A549 (cell line): ENCODE measurements at regions not wholly inside any gene's neighbourhood (a gene's known extent, or its start where the extent isn't known, plus 50 kb on each side); places are given as distances from the start of the nearest gene placed in this dataset.
A peak's percentile ranks its signal among the peaks of the same experiment; 100 is the strongest.

Experiments used
- ATAC-seq, 2 experiments: fragments of 200-7000 bp in 1 of 2; fragments of >200 bp in 1 of 2; cut with Nextera tagmentation in 1 of 2; cut with Tn5 transposase in 1 of 2; 3 replicates each; pipeline versions ENCODE4 v1.8.0 to v1.9.1; 2018 to 2020; ENCODE audit warnings: mild to moderate bottlenecking in 1 of 2, moderate library complexity in 1 of 2
- CTCF ChIA-PET: fragments of 300-600 bp; sonication (Branson Sonifier 250); formaldehyde crosslinking; extraction: SDS; loops from one replicate; lab custom pipeline; 2021; ENCODE audit warnings: antibody characterized with exemption, inconsistent platforms; lab: Yijun Ruan, JAX
- POLR2A ChIA-PET: fragments of 350-600 bp; formaldehyde crosslinking; extraction: SDS; loops from one replicate; lab custom pipeline; 2021; ENCODE audit warnings: antibody characterized with exemption, inconsistent platforms; lab: Yijun Ruan, JAX
- DNase-seq, 2 experiments: peaks; one replicate each; pipeline versions ENCODE4 v3.0.0 to v3.0.0-alpha.2; 2011 to 2016; ENCODE audit warnings: low read depth in 1 of 2, low spot score in 1 of 2
- FAIRE-seq: peaks from 2 replicates; lab custom pipeline; 2011; peaks lifted over from hg19 to GRCh38; lab: Jason Lieb, UNC
- H3K27ac ChIP-seq, 2 experiments: fragments of >200 bp; sonication (Bioruptor Twin); formaldehyde crosslinking; 3 replicates each; pipeline ENCODE4 v1.5.1; 2016 to 2017
- H3K4me1 ChIP-seq: fragments of >200 bp; sonication (Bioruptor Twin); formaldehyde crosslinking; 3 replicates; pipeline ENCODE4 v1.6.1; 2016
- H3K4me2 ChIP-seq: fragments of >200 bp; sonication (Bioruptor Twin); formaldehyde crosslinking; 3 replicates; pipeline ENCODE4 v1.6.1; 2016
- H3K4me3 ChIP-seq: fragments of >200 bp; sonication (Bioruptor Twin); formaldehyde crosslinking; 3 replicates; pipeline ENCODE4 v1.5.1; 2016
- H3K9me3 ChIP-seq: fragments of >200 bp; sonication (Bioruptor Twin); formaldehyde crosslinking; 3 replicates; pipeline ENCODE4 v1.6.1; 2016
- CHD2 ChIP-seq: fragments of 150-350 bp; IDR thresholded peaks from 2 replicates; pipeline ENCODE4 v1.6.1; 2014; ENCODE audit warnings: low read length; ENCODE audit not compliant: partially characterized antibody
- CHD4 ChIP-seq: fragments of 200-600 bp; sonication (generic); IDR thresholded peaks from 2 replicates; pipeline ENCODE4 v1.6.1; 2016; ENCODE audit warnings: antibody characterized with exemption, mild to moderate bottlenecking, borderline replicate concordance
- EHF ChIP-seq: fragments of 250-450 bp; sonication (Bioruptor Pico); IDR thresholded peaks from 2 replicates; pipeline ENCODE4 v1.5.0; 2020; ENCODE audit warnings: mild to moderate bottlenecking
- FOSL2 ChIP-seq, 2 experiments: fragments of 450-650 bp in 1 of 2; fragments of >200 bp in 1 of 2; sonication (Bioruptor Twin) in 1 of 2; formaldehyde crosslinking; IDR thresholded peaks; 2 replicates each; pipeline versions ENCODE4 v1.5.0 to v1.6.1; 2016 to 2020; ENCODE audit warnings: mild to moderate bottlenecking in 1 of 2, moderate library complexity in 1 of 2
- GATA3 ChIP-seq: IDR thresholded peaks from 2 replicates; pipeline ENCODE4 v1.6.1; 2012; ENCODE audit warnings: borderline replicate concordance
- HDAC2 ChIP-seq: fragments of 200-600 bp; sonication (generic); IDR thresholded peaks from 2 replicates; pipeline ENCODE4 v1.6.1; 2016
- HEYL ChIP-seq: fragments of 250-450 bp; sonication (Bioruptor Pico); IDR thresholded peaks from 2 replicates; pipeline ENCODE4 v1.8.0; 2021; ENCODE audit warnings: mild to moderate bottlenecking, moderate library complexity
- HOXA7 ChIP-seq: fragments of 250-450 bp; sonication (Bioruptor Pico); IDR thresholded peaks from 2 replicates; pipeline ENCODE4 v1.5.0; 2020; ENCODE audit warnings: mild to moderate bottlenecking, moderate library complexity
- HOXB13 ChIP-seq: fragments of 250-450 bp; sonication (Bioruptor Pico); IDR thresholded peaks from 2 replicates; pipeline ENCODE4 v1.5.0; 2020; ENCODE audit warnings: low read depth, mild to moderate bottlenecking, moderate library complexity
- HOXB5 ChIP-seq: fragments of 250-450 bp; sonication (Bioruptor Pico); IDR thresholded peaks from 2 replicates; pipeline ENCODE4 v1.5.0; 2020; ENCODE audit warnings: mild to moderate bottlenecking, moderate library complexity
- JUNB ChIP-seq: fragments of >200 bp; sonication (Bioruptor Twin); formaldehyde crosslinking; IDR thresholded peaks from 2 replicates; pipeline ENCODE4 v1.6.1; 2016
- MYC ChIP-seq: IDR thresholded peaks from 2 replicates; pipeline ENCODE4 v1.6.1; 2012; ENCODE audit warnings: mild to moderate bottlenecking, inconsistent platforms, low read length, improper control_type of control experiment, borderline replicate concordance
- PHF8 ChIP-seq: fragments of 200-600 bp; sonication (generic); IDR thresholded peaks from 2 replicates; pipeline ENCODE4 v1.6.1; 2016; ENCODE audit warnings: low read depth, mild to moderate bottlenecking, antibody characterized with exemption, moderate library complexity, borderline replicate concordance
- POLR2AphosphoS2 ChIP-seq: conservative IDR thresholded peaks from 2 replicates; pipeline ENCODE4 v1.6.1; 2012; ENCODE audit warnings: low read length, improper control_type of control experiment, inconsistent platforms
- RAD21 ChIP-seq, 2 experiments: fragments of >200 bp in 1 of 2; sonication (Bioruptor Twin) in 1 of 2; formaldehyde crosslinking in 1 of 2; IDR thresholded peaks in 1 of 2; conservative IDR thresholded peaks in 1 of 2; 2 replicates in 1 of 2; 3 replicates in 1 of 2; pipeline ENCODE4 v1.6.1; 2012 to 2018; ENCODE audit warnings: inconsistent platforms in 1 of 2
- RARB ChIP-seq: fragments of 250-450 bp; sonication (Bioruptor Pico); IDR thresholded peaks from 2 replicates; pipeline ENCODE4 v1.8.0; 2021; ENCODE audit warnings: mild to moderate bottlenecking, moderate library complexity
- RCOR1 ChIP-seq: fragments of 150-350 bp; IDR thresholded peaks from 2 replicates; pipeline ENCODE4 v1.6.1; 2014; ENCODE audit warnings: antibody characterized with exemption, low read length, low read depth
- REST ChIP-seq: fragments of 200-600 bp; sonication (generic); IDR thresholded peaks from 2 replicates; pipeline ENCODE4 v1.6.1; 2016; ENCODE audit warnings: antibody characterized with exemption, mild to moderate bottlenecking, moderate library complexity
- RNF2 ChIP-seq: fragments of 200-600 bp; sonication (generic); IDR thresholded peaks from 2 replicates; pipeline ENCODE4 v1.6.1; 2016; ENCODE audit warnings: low read depth, mild to moderate bottlenecking, antibody characterized with exemption, moderate library complexity, borderline replicate concordance
- SMC3 ChIP-seq: fragments of >200 bp; sonication (Bioruptor Twin); formaldehyde crosslinking; IDR thresholded peaks from 3 replicates; pipeline ENCODE4 v1.6.1; 2018; ENCODE audit warnings: inconsistent platforms
- ZC3H11A ChIP-seq: fragments of 450-650 bp; IDR thresholded peaks from 2 replicates; pipeline ENCODE4 v1.6.1; 2014; ENCODE audit warnings: antibody characterized with exemption, mild to moderate bottlenecking
- ZFP36 ChIP-seq: fragments of 450-650 bp; IDR thresholded peaks from 2 replicates; pipeline ENCODE4 v1.6.1; 2014; ENCODE audit warnings: borderline replicate concordance; ENCODE audit not compliant: partially characterized antibody
- WGBS: methylation state at CpG from one replicate; pipeline ENCODE4 v1.1.6; 2017; ENCODE audit errors: missing lambda C conversion rate; 5-methylcytosine and 5-hydroxymethylcytosine counted together

DNA sequence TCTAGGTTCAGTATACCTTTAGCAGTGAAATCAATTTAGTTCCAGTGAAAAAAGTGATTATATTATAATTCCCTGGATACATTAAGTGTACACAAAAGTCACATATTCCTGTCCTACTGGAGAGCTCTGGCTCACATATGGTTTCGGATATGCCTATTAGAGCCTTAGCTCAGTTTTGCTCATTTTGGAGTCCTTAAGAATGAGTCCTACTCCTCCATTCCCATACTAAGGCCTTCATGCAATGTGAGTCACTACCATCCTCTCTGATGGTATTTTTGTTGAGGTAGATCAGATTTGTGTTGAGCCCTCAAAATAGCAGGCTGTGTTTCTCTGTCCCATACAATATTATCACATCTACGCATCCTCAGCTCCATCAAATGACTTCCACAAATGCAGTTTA is 294.2 kb upstream of the COL8A1 start:
- no peak overlapping the region for H3K4me2 ChIP-seq
- no peak overlapping the region for H3K4me3 ChIP-seq
- no peak for TF ChIP-seq FOSL2 (IDR thresholded peaks at IDR 0.05)
- TF ChIP-seq FOSL2 (CRISPR knock-in tag; IDR thresholded peaks at IDR 0.05), result no peak
- TF ChIP-seq POLR2AphosphoS2, result no peak
- TF ChIP-seq CHD4, result no peak
- no peak for TF ChIP-seq MYC
- TF ChIP-seq HEYL (CRISPR knock-in tag), result no peak
- no peak for TF ChIP-seq EHF (CRISPR knock-in tag)
- no peak for TF ChIP-seq HOXB5 (CRISPR knock-in tag)
- no peak for TF ChIP-seq ZFP36
- no peak for TF ChIP-seq RCOR1
- TF ChIP-seq RAD21 (conservative IDR thresholded peaks at IDR 0.05 in 1 of 2, IDR thresholded peaks at IDR 0.05 in 1 of 2), result no peak
- TF ChIP-seq CHD2, result no peak
- TF ChIP-seq HOXB13 (CRISPR knock-in tag), result no peak
- TF ChIP-seq JUNB, result no peak
- no peak for TF ChIP-seq HOXA7 (CRISPR knock-in tag)
- 36% methylated on average over 2 of the region's 2 CpGs for WGBS
- H3K27ac ChIP-seq, result no peak overlapping the region
- FAIRE-seq (no peak), DNase-seq (no peak), ATAC-seq (no peak)
- CTCF ChIA-PET, result no interaction called here
- no peaks in the 10 kb centered on the region for H3K4me1 ChIP-seq
- no peaks in the 10 kb centered on the region for H3K9me3 ChIP-seq
- POLR2A ChIA-PET, result no interaction called here

GRCh38 chr3:99342383-99342782 is 296.0 kb upstream of the COL8A1 start:
- 0% methylated on average over 1 of the region's 1 CpG for WGBS
- TF ChIP-seq REST (no peak), GATA3 (no peak), HDAC2 (no peak), PHF8 (no peak), RARB (CRISPR knock-in tag) (no peak), RNF2 (no peak), SMC3 (no peak), HOXA7 (CRISPR knock-in tag) (no peak)
- TF ChIP-seq, all 56 proteins: peak for 0
- no peaks in the 10 kb centered on the region for H3K4me1 ChIP-seq
- DNase-seq, result no peak
- ATAC-seq, result no peak
- no peaks in the 10 kb centered on the region for H3K9me3 ChIP-seq
- FAIRE-seq, result no peak
- no peak overlapping the region for H3K4me3 ChIP-seq
- CTCF ChIA-PET, result no interaction called here
- no peak overlapping the region for H3K4me2 ChIP-seq
- POLR2A ChIA-PET, result no interaction called here
- H3K27ac ChIP-seq, result no peak overlapping the region

GRCh38 chr3:99339222-99339621 is 299.2 kb upstream of the COL8A1 start:
- ATAC-seq (no peak), DNase-seq (no peak), FAIRE-seq (no peak)
- WGBS, result 41% methylated on average over 4 of the region's 4 CpGs
- ChIA-PET POLR2A (no interaction called here), CTCF (no interaction called here)
- Histone ChIP-seq H3K27ac (no peak overlapping the region), H3K4me2 (no peak overlapping the region), H3K9me3 (no peaks in the 10 kb centered on the region), H3K4me3 (no peak overlapping the region), H3K4me1 (no peaks in the 10 kb centered on the region)
- no peak for TF ChIP-seq HEYL (CRISPR knock-in tag)
- TF ChIP-seq ZC3H11A, result peak; percentile 61
